Stimulated activated naive CD8-positive, alpha-beta T cell treated with anti-CD3 and anti-CD28 coated beads, Interleukin-15, Interleukin-2, amounts not matched to agents 100 U/mL and 50 U/mL, for 24 hours (primary cell): ENCODE measurements at regions not wholly inside any gene's neighbourhood (a gene's known extent, or its start where the extent isn't known, plus 50 kb on each side); places are given as distances from the start of the nearest gene placed in this dataset.

Experiments used
- ATAC-seq: fragments of 150-1000 bp; cut with Tn5 transposase; one replicate; pipeline ENCODE4 v1.10.0; 2021
- DNase-seq: peaks from one replicate; pipeline ENCODE4 v3.0.0; 2021

DNA sequence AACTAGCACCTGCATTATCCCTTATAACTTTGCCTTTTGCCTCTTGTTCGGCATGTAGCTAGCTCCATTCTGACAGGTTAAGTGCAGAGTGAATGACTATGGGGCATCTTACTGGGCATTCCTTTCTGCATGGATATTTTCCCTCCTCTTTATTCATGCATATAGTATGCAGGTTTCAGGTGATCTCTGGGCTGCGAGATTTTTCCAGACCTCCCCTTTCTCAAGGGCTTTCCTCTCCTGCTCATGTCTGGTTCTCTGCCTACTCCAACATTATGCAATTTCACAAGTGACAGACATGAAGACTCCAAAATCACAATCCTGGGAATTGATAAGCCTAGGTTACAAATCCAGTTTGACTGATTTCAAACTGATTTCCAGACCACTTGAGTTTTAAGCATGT, 503.8 kb downstream of the NXPH1 start:
- no peak for ATAC-seq
- no peak for DNase-seq

GRCh38 chr7:8938044-8938805, 504.8 kb downstream of the NXPH1 start:
- no peak for DNase-seq
- no peak for ATAC-seq

GRCh38 chr7:8939446-8939845, 506.0 kb downstream of the NXPH1 start:
- no peak for DNase-seq

GRCh38 chr7:8963722-8964121, 530.3 kb downstream of the NXPH1 start:
- ATAC-seq (no peak), DNase-seq (no peak)

More at GRCh38 chr7:8939446-8939845, 506.0 kb downstream of the NXPH1 start:
- no peak for ATAC-seq

- ATAC-seq (no peak), DNase-seq (no peak)
These were observed 531.8 kb downstream of the NXPH1 start for GRCh38 chr7:8965177-8965576.

- no peak for DNase-seq
- ATAC-seq, result no peak
These were observed 540.2 kb downstream of the NXPH1 start for GRCh38 chr7:8973601-8974000.

DNA sequence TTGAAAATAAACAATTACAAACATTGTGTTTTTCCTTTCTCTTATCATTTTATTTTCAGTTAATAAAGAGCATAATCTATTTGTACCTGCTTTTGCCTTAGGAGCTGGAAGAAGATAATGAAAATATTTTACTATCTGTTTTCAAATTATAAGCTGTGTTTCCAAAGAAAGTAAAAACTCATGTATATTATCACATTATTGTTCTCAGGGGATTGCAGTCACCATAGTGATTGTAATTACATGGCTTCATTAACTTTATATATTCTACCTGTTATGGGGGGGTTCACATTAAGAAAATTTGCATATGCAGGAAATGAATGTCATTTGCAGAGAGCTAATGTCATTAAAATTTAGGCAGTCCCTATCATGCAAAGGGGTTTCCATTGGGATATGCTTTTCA, 542.3 kb downstream of the NXPH1 start:
- DNase-seq, result no peak
- ATAC-seq, result no peak

DNA sequence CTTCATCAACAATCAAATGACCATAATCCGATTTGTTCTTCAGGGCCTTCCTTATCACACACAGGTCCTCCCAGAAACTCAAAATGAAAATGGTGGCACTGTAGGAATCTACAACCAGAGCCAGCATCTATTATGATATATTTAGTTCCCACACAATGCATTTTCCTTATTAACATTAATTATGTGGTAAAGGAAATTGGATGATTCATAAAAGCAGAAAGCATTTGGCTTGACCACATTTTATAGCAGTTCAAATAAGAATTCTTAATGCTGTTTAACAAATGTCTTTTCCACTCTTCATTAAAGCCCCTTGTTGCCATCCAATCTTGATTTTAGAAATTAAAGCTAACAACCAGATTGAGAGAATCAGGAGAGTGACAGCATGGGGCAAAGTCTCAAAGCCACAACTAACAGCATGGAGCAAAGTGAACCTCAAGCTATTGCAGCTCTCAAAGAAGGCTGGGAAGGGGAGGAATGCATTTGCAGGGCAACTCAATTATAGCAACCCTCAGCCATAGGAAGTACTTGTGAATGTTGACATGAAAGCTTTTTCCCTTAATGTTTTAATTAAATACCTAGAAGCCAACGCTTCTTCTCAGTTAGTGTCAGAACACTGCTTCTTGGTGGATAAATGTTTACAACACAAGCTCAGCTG, 549.1 kb downstream of the NXPH1 start:
- DNase-seq (no peak), ATAC-seq (no peak)

GRCh38 chr7:8985255-8985654, 551.8 kb downstream of the NXPH1 start:
- ATAC-seq (no peak), DNase-seq (no peak)

DNA sequence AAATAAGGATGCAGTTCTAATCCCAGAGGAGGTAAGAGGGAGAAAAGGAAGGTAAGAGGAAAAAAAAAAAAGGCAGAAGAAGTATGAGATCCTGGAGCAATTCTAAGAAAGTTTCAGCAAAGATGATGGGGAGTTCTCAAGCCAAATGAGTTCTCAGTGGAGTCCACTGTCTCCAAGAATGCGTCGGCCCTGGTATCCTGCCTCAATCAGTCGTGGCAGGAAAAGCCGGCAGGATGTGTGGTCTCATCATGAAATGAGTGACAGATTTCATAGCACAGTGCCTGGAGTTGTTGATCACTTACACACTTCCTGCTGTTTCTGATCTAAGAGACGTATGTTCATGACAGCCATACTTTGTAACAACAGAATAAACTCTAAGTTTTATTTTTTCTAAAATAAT, 554.9 kb downstream of the NXPH1 start:
- DNase-seq (no peak), ATAC-seq (no peak)

DNA sequence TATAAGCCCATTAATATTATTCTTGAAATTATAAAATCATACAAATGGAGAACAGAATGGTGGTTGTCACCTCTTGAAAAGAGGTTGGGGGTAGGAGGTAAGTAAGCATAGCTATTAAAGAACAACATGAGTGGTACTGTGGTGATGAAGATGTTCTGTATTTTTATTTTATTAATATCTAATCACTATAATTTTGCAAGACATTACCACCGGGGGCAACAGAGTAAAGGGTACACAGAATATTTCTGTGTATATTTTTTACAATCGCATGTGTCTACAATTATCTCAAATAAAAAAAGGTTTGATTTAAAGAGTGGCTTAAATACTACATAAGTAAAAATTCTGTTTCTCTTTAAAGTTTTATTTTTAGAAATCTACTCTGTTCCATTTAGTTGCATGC, 557.8 kb downstream of the NXPH1 start:
- DNase-seq, result no peak
- ATAC-seq, result no peak

- no peak for ATAC-seq
- no peak for DNase-seq
These were observed 565.4 kb downstream of the NXPH1 start for GRCh38 chr7:8998762-8999161.

GRCh38 chr7:9013940-9014339, 580.5 kb downstream of the NXPH1 start:
- DNase-seq (no peak), ATAC-seq (no peak)

- no peak for ATAC-seq
These were observed 583.9 kb downstream of the NXPH1 start for GRCh38 chr7:9017286-9017685.

DNA sequence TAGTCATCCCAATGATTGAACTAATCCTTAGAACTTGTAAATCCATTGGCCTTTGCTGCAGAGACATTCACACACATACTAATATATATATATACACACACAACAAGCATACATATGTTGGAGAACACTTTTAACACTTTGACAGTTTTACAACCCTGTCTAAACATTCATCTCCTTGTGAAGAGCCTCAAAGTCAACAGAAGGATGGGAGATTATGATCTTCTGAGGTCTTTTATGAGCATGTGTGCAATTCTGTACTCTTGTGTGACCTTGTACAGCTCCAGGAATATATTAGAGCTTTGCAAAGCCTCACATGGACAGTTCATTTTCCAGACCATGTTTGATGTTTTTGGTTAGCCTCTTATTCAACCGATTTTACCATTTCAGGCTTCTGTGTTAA, 589.0 kb downstream of the NXPH1 start:
- DNase-seq (no peak), ATAC-seq (no peak)

More at GRCh38 chr7:9017286-9017685, 583.9 kb downstream of the NXPH1 start:
- DNase-seq, result no peak

DNA sequence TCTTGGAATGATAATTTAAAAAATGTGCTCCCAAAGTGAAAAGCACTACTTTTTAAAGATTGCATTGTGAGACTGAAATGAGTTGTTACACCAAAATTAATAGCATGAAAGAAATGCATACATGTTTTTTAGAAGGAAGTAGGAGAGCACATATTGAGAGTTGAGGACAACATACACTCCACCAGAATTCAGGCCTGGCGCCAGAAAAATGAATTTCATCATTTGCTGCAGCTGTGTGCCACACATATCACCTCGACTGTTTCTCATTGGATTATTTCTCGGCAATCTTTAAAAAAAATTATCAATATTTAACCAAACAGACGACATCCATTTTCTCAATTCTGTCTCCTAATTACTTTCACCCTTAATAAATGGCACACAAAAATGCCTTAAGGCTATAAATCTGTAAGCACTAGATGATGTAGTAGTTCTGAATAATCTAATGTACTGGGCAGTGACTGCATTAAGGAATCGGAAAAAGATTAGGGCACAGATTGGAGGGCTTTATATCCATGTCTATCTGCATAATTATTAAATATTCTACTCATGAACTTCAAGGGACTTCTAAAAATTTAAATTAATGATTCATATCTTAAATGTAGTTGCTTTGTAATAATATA, 590.4 kb downstream of the NXPH1 start:
- DNase-seq, result no peak
- no peak for ATAC-seq

- no peak for ATAC-seq
- DNase-seq, result no peak
These were observed 592.7 kb downstream of the NXPH1 start for GRCh38 chr7:9026121-9026520.

DNA sequence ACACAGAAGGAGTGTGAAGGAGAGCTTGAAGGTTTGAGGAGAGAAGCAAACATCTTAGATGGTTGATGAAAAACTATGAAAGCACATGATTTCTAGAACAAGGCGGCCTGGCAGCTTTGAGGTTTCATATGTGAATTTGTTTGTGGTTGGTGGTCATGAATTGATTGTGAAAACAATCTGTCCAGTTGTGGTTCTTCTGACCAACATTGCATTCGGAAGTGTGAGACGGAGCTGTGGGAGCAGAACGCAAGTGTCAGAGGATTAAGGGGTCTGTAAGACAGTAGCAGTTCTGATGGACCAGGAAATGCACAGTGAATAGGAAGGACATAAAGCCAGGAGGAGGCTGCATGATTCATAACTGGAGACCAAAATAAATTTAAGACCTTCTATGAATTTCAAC, 594.6 kb downstream of the NXPH1 start:
- DNase-seq (no peak), ATAC-seq (no peak)

- ATAC-seq (no peak), DNase-seq (no peak)
These were observed 596.5 kb downstream of the NXPH1 start for GRCh38 chr7:9029681-9030530.

DNA sequence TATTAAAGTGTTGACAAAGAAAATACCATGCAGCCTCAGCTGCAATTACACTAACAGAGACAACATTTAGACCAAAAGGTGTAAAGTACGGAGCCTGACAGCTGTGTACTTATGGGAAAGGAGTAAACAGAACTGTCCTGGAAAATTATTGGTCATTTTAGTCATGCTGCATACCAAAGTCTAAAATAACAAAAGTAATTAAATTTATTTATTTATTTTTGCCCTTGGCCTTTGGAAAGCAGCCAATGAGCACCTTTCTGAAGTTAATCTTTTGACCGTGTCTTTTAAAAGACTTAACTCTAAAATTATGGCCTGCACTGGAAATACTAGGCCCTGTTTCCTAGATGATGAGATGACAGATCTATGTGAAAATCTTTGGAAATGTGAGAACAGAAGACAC, 597.6 kb downstream of the NXPH1 start:
- ATAC-seq (no peak), DNase-seq (no peak)

- ATAC-seq (no peak), DNase-seq (no peak)
These were observed 598.0 kb downstream of the NXPH1 start for GRCh38 chr7:9031386-9031785.

GRCh38 chr7:9036080-9036479, 602.7 kb downstream of the NXPH1 start:
- DNase-seq, result no peak
- no peak for ATAC-seq
